GM12892 (cell line): ENCODE measurements at regions not wholly inside any gene's neighbourhood (a gene's known extent, or its start where the extent isn't known, plus 50 kb on each side); places are given as distances from the start of the nearest gene placed in this dataset.

Experiments used
- DNase-seq: peaks from one replicate; pipeline ENCODE4 v3.0.0; 2011; ENCODE audit not compliant: insufficient read length
- FAIRE-seq: peaks from 2 replicates; lab custom pipeline; 2011; peaks lifted over from hg19 to GRCh38; lab: Jason Lieb, UNC
- POLR2A ChIP-seq: IDR thresholded peaks from 2 replicates; pipeline ENCODE4 v1.6.1; 2011; ENCODE audit warnings: low read depth, low read length, control low read depth
- POLR2AphosphoS5 ChIP-seq: IDR thresholded peaks from 2 replicates; pipeline ENCODE4 v1.6.1; 2011; ENCODE audit warnings: low read depth, low read length, control low read depth
- TAF1 ChIP-seq: IDR thresholded peaks from 2 replicates; pipeline ENCODE4 v1.6.1; 2011; ENCODE audit warnings: low read depth, mild to moderate bottlenecking, control low read depth, low read length, borderline replicate concordance

- TF ChIP-seq POLR2AphosphoS5 (no peak), TAF1 (no peak), POLR2A (no peak)
- FAIRE-seq, result no peak
- no peak for DNase-seq
Observed at GRCh38 chr1:198047913-198048312, 108.9 kb upstream of the NEK7 start.

GRCh38 chr1:198054510-198054909, 102.3 kb upstream of the NEK7 start:
- no peak for FAIRE-seq
- no peak for DNase-seq
- no peak for TF ChIP-seq TAF1
- TF ChIP-seq POLR2A, result no peak
- TF ChIP-seq POLR2AphosphoS5, result no peak

- FAIRE-seq (no peak), DNase-seq (no peak)
- TF ChIP-seq POLR2A (no peak), TAF1 (no peak), POLR2AphosphoS5 (no peak)
Observed at GRCh38 chr1:198056255-198056654, 100.5 kb upstream of the NEK7 start.

- FAIRE-seq (no peak), DNase-seq (no peak)
- TF ChIP-seq TAF1, result no peak
- TF ChIP-seq POLR2AphosphoS5, result no peak
Observed at GRCh38 chr1:198064181-198064580, 92.6 kb upstream of the NEK7 start.

GRCh38 chr1:198068285-198068684, 88.5 kb upstream of the NEK7 start:
- TF ChIP-seq POLR2A (no peak), TAF1 (no peak), POLR2AphosphoS5 (no peak)
- FAIRE-seq (no peak), DNase-seq (no peak)

- FAIRE-seq, result no peak
- TF ChIP-seq POLR2A (no peak), TAF1 (no peak), POLR2AphosphoS5 (no peak)
- DNase-seq, result no peak
Observed at GRCh38 chr1:198072177-198072576, 84.6 kb upstream of the NEK7 start.

- DNase-seq, result no peak
- no peak for TF ChIP-seq POLR2A
- TF ChIP-seq TAF1, result no peak
- TF ChIP-seq POLR2AphosphoS5, result no peak
- FAIRE-seq, result no peak
Observed at GRCh38 chr1:198075296-198075695, 81.5 kb upstream of the NEK7 start.

- FAIRE-seq (no peak), DNase-seq (no peak)
- TF ChIP-seq POLR2AphosphoS5 (no peak), POLR2A (no peak), TAF1 (no peak)
Observed at GRCh38 chr1:198079432-198079951, 77.3 kb upstream of the NEK7 start.

GRCh38 chr1:198082576-198082975, 74.2 kb upstream of the NEK7 start:
- no peak for DNase-seq
- FAIRE-seq, result peak; percentile 54
- TF ChIP-seq TAF1 (no peak), POLR2AphosphoS5 (no peak), POLR2A (no peak)

GRCh38 chr1:198083549-198083948, 73.2 kb upstream of the NEK7 start:
- FAIRE-seq, result no peak
- no peak for TF ChIP-seq POLR2A
- TF ChIP-seq TAF1, result no peak
- no peak for TF ChIP-seq POLR2AphosphoS5
- no peak for DNase-seq

- no peak for DNase-seq
- no peak for FAIRE-seq
- TF ChIP-seq POLR2A (no peak), POLR2AphosphoS5 (no peak), TAF1 (no peak)
Observed at GRCh38 chr1:198084241-198084908, 72.4 kb upstream of the NEK7 start.

GRCh38 chr1:198086051-198086745, 70.6 kb upstream of the NEK7 start:
- FAIRE-seq (no peak), DNase-seq (no peak)
- no peak for TF ChIP-seq TAF1
- no peak for TF ChIP-seq POLR2A
- no peak for TF ChIP-seq POLR2AphosphoS5

- no peak for DNase-seq
- FAIRE-seq, result no peak
- TF ChIP-seq POLR2A, result no peak
- TF ChIP-seq POLR2AphosphoS5, result no peak
- TF ChIP-seq TAF1, result no peak
Observed at GRCh38 chr1:198087831-198088230, 69.0 kb upstream of the NEK7 start.
